ENCODE measurements at regions not wholly inside any gene's neighbourhood (a gene's known extent, or its start where the extent isn't known, plus 50 kb on each side); places are given as distances from the start of the nearest gene placed in this dataset.

DNA sequence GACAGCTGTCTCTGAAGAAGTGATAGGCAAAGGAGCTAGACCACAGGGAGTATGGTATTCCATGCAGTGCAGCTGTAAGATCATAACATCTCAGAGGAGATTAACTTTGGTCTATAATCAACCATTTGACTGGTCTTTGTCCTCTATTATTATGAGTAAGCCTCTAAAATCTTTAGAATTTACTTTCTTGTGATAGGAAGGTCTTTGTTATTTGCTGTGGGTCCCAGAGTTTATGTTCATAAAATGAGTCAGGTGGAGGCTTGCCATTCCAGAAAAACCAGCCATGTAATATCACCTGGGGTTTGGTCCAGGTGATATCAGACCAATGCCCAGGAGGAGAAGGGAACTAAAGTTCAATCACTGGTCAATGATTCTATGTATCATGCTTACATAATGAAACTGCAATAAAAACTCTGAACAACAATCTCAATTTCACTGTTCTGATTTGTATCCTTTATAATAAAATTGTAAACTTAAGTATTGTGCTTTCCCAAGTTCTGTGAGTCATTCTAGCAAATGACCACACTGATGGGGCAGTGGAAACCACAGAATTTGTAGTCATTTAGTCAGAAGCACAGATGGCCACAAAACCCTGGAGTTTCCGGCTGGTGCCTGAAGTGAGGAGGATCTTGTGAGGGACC lies 239.6 kb upstream of the TRAM1L1 start:
- no peak for TF ChIP-seq ZFX (IDR thresholded peaks at IDR 0.05; ENCODE audit: borderline replicate concordance)
- TF ChIP-seq, protein P1, sequence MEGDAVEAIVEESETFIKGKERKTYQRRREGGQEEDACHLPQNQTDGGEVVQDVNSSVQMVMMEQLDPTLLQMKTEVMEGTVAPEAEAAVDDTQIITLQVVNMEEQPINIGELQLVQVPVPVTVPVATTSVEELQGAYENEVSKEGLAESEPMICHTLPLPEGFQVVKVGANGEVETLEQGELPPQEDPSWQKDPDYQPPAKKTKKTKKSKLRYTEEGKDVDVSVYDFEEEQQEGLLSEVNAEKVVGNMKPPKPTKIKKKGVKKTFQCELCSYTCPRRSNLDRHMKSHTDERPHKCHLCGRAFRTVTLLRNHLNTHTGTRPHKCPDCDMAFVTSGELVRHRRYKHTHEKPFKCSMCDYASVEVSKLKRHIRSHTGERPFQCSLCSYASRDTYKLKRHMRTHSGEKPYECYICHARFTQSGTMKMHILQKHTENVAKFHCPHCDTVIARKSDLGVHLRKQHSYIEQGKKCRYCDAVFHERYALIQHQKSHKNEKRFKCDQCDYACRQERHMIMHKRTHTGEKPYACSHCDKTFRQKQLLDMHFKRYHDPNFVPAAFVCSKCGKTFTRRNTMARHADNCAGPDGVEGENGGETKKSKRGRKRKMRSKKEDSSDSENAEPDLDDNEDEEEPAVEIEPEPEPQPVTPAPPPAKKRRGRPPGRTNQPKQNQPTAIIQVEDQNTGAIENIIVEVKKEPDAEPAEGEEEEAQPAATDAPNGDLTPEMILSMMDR (IDR thresholded peaks at IDR 0.05) = no peak
- no peak overlapping the region for H3K27ac ChIP-seq

DNA sequence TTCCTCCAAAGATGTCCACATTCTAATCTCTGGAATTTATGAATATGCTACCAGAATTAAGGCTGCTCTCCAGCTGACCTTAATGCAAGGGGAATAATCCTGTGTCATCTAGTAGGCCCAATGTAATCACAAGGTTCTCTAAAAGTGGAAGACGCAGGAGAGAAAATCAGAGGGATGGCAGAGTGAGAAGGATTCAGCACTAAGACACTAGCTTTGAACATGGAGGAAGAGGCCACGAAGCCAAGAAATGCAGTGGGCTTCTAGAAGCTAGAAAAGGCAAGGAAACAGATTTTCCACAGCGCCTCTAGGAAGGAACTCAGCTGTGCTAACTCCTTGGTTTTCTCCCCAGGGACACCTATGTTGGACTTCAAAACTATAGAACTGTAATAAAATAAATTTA lies 240.7 kb upstream of the TRAM1L1 start:
- no peak overlapping the region for H3K27ac ChIP-seq
- TF ChIP-seq, protein P1 (IDR thresholded peaks at IDR 0.05) = no peak
- no peak for TF ChIP-seq ZFX (IDR thresholded peaks at IDR 0.05; ENCODE audit: borderline replicate concordance)

DNA sequence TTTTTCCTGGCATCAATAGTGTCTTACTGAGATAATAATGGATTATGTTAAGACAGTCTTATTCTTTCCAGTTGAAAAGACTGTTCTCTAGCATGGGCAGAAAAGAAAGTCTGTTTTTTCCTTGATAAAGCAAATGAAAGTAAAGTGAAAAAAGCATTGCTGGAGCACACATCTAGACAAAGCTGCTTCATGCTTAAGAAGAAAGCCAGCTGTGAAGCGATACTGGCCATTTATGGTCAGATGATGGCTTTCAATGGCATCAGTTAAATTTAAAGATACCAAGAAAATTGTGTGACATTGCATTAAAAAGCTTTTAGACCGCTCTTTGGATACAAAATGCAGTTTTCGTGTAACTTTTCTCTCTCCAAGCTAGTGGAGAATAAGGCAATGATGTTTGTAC lies 242.1 kb upstream of the TRAM1L1 start:
- no peak overlapping the region for H3K27ac ChIP-seq
- TF ChIP-seq ZFX (IDR thresholded peaks at IDR 0.05; ENCODE audit: borderline replicate concordance) = no peak

DNA sequence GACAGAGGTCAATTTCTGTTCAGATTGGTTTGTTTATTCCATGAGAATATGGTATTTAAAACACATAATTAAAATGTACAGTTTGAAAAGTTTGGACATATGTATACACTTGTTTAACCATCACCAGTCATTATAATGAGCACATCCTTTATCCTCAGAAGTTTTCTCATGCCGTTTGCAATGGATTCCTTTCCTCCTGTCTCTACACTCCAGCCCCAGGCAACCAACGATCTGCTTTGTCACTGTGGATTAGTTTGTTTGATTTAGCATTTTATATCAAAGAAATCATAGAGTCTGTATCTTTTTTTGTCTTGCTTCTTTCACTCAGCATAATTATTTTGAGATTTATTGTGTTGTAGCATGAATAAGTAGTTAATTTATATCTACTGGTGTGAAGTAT lies 243.0 kb upstream of the TRAM1L1 start:
- TF ChIP-seq ZFX (IDR thresholded peaks at IDR 0.05; ENCODE audit: borderline replicate concordance) = no peak
- TF ChIP-seq, protein P1 (IDR thresholded peaks at IDR 0.05) = no peak
- no peak overlapping the region for H3K27ac ChIP-seq

DNA sequence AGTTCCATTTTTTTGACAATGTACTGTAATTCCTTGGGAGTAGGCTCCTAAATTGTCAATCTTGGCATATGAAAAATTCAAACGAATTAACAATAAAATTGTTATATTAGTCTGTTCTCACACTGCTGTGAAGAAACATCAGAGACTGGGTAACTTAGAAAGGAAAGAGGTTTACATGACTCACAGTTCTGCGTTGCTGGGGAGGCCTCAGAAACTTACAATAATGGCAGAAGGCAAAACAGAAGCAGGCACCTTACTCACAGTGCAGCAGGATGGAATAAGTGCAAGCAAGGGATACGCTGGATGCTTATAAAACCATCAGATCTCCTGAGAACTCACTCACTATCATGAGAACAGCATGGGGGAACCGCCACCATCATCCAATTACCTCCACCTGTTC lies 246.4 kb upstream of the TRAM1L1 start:
- TF ChIP-seq ZFX (IDR thresholded peaks at IDR 0.05; ENCODE audit: borderline replicate concordance) = no peak
- TF ChIP-seq, protein P1 (IDR thresholded peaks at IDR 0.05) = no peak
- no peak overlapping the region for H3K27ac ChIP-seq

DNA sequence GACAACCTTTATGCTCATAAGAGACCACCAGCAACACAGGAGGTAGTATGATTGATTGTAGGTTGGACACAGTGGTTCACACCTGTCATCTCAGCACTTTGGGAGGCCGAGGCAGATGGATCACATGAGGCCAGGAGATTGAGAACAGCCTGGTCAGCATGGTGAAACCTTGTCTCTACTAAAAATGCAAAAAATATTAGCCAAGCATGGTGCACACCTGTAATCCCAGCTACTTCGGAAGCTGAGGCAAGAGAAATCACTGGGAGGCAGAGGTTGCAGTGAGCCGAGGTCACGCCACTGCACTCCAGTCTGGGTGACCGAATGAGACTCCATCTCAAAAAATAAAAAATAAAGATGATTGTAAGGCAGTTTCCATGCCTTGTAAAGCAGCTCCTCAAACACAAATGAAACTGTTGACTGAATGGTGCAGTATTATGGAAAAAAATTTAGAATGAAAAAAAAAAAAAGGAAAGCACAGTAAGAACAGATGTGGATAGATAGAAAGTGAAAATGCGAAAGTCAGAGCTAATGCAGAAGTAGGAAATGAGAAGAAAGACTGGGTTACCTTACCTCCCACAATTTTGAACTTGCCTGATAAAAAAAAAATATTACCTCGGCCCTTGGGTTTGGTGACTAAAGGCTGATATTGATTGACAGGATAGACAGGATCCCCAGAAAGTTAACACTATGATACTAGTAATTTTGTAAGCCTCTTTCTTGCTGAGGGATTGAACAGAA lies 249.2 kb upstream of the TRAM1L1 start:
- no peak overlapping the region for H3K27ac ChIP-seq
- TF ChIP-seq, protein P1 (IDR thresholded peaks at IDR 0.05) = no peak

DNA sequence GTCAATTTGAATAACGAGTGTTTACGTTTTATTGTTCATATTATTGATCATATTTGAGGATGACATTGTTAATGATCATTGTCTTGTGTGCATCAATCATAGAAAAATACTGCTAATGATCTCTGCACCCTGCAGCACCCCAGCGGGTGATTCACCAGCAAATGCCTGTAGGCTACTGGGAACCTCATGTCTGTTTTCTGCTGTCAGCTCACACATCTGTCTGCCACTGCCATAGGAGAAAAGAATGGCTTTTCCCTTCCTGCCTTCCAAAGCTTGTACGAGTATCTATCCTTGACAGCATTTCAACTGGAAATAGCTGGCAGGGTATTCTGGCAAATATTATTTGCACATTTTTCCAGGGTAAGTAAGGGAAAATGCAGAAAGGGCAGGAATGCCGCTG lies 272.1 kb upstream of the TRAM1L1 start:
- TF ChIP-seq ZFX (IDR thresholded peaks at IDR 0.05; ENCODE audit: borderline replicate concordance) = no peak
- TF ChIP-seq, protein P1 (IDR thresholded peaks at IDR 0.05) = no peak
- H3K27ac ChIP-seq = no peak overlapping the region
